ENCODE measurements at regions not wholly inside any gene's neighbourhood (a gene's known extent, or its start where the extent isn't known, plus 50 kb on each side); places are given as distances from the start of the nearest gene placed in this dataset.

DNA sequence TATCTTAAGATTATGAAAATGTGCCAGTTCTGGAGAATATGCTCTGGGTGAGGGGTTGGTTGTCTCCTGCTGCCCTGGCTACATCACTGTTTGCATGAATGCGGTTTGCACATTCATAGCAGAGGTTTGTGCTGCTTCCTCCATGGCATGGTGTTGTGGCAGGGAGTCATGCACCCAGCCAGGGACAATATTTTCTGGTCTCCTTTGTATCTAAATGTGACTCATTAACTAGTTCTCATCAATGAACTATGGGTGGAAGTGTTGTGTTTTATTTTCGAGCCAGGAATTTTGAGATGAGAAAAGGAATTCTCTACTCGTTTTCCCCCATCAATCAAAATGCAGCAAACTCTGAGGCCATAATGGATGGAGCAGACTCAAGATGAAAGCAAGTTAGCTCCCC is 527.3 kb downstream of the SNAPC1 start:
- ChIA-PET CTCF (ENCODE audit: low intra/inter-chr PET ratio) (no interaction called here), POLR2A (no interaction called here)
- in situ Hi-C loops (cut with MboI): no loop called here
- H3K9me1 ChIP-seq (ENCODE audit: control insufficient read depth, insufficient read depth, low read length): no peaks in the 10 kb centered on the region
- no peak overlapping the region for H2AFZ ChIP-seq (ENCODE audit: low read depth, low read length)
- no TSS peak for BruUV-seq (replicated peaks)
- intact Hi-C loops (cut with micrococcal nuclease): no loop called here
- no peak overlapping the region for H3K27ac ChIP-seq (ENCODE audit: extremely low read depth, low read depth, low read length)
- no peak for FAIRE-seq
- H3K9ac ChIP-seq (ENCODE audit: insufficient read depth in 1 of 2, low read depth in 2 of 2, low read length in 2 of 2): no peak overlapping the region
- H3K4me3 ChIP-seq: no peak overlapping the region
- no peaks in the 10 kb centered on the region for H3K9me3 ChIP-seq (replicated peaks; ENCODE audit: control insufficient read depth, insufficient read depth, low read depth, low read length)
- no peak overlapping the region for H3K4me2 ChIP-seq (ENCODE audit: insufficient read depth, low read length)
- H3K27me3 ChIP-seq (ENCODE audit: control insufficient read depth in 2 of 2, insufficient read depth in 2 of 2, low read length in 2 of 2): no peaks in the 10 kb centered on the region
- no peak for DNase-seq (ENCODE audit: extremely low read depth in 1 of 4, low spot score in 3 of 4)
- WGBS (ENCODE audit: insufficient coverage, low coverage, missing lambda C conversion rate): 0% methylated on average over 2 of the region's 3 CpGs
- H3K4me1 ChIP-seq (replicated peaks in 1 of 2; ENCODE audit: control insufficient read depth in 2 of 2, insufficient read depth in 2 of 2, low read length in 2 of 2): no peaks in the 10 kb centered on the region
- H4K20me1 ChIP-seq (replicated peaks; ENCODE audit: control insufficient read depth, insufficient read depth, low read length): no peaks in the 10 kb centered on the region
- H3K79me2 ChIP-seq (ENCODE audit: control insufficient read depth, insufficient read depth, low read length): no peaks in the 10 kb centered on the region
- H3K36me3 ChIP-seq (ENCODE audit: control insufficient read depth, insufficient read depth, low read length): no peaks in the 10 kb centered on the region
- no peak for ATAC-seq
- TF ChIP-seq ZNF584 (CRISPR knock-in tag; IDR thresholded peaks at IDR 0.05; ENCODE audit: low read depth) (no peak), MEF2D (tag; conservative IDR thresholded peaks at IDR 0.05; ENCODE audit: low read depth) (no peak)
- TF ChIP-seq, protein P1, sequence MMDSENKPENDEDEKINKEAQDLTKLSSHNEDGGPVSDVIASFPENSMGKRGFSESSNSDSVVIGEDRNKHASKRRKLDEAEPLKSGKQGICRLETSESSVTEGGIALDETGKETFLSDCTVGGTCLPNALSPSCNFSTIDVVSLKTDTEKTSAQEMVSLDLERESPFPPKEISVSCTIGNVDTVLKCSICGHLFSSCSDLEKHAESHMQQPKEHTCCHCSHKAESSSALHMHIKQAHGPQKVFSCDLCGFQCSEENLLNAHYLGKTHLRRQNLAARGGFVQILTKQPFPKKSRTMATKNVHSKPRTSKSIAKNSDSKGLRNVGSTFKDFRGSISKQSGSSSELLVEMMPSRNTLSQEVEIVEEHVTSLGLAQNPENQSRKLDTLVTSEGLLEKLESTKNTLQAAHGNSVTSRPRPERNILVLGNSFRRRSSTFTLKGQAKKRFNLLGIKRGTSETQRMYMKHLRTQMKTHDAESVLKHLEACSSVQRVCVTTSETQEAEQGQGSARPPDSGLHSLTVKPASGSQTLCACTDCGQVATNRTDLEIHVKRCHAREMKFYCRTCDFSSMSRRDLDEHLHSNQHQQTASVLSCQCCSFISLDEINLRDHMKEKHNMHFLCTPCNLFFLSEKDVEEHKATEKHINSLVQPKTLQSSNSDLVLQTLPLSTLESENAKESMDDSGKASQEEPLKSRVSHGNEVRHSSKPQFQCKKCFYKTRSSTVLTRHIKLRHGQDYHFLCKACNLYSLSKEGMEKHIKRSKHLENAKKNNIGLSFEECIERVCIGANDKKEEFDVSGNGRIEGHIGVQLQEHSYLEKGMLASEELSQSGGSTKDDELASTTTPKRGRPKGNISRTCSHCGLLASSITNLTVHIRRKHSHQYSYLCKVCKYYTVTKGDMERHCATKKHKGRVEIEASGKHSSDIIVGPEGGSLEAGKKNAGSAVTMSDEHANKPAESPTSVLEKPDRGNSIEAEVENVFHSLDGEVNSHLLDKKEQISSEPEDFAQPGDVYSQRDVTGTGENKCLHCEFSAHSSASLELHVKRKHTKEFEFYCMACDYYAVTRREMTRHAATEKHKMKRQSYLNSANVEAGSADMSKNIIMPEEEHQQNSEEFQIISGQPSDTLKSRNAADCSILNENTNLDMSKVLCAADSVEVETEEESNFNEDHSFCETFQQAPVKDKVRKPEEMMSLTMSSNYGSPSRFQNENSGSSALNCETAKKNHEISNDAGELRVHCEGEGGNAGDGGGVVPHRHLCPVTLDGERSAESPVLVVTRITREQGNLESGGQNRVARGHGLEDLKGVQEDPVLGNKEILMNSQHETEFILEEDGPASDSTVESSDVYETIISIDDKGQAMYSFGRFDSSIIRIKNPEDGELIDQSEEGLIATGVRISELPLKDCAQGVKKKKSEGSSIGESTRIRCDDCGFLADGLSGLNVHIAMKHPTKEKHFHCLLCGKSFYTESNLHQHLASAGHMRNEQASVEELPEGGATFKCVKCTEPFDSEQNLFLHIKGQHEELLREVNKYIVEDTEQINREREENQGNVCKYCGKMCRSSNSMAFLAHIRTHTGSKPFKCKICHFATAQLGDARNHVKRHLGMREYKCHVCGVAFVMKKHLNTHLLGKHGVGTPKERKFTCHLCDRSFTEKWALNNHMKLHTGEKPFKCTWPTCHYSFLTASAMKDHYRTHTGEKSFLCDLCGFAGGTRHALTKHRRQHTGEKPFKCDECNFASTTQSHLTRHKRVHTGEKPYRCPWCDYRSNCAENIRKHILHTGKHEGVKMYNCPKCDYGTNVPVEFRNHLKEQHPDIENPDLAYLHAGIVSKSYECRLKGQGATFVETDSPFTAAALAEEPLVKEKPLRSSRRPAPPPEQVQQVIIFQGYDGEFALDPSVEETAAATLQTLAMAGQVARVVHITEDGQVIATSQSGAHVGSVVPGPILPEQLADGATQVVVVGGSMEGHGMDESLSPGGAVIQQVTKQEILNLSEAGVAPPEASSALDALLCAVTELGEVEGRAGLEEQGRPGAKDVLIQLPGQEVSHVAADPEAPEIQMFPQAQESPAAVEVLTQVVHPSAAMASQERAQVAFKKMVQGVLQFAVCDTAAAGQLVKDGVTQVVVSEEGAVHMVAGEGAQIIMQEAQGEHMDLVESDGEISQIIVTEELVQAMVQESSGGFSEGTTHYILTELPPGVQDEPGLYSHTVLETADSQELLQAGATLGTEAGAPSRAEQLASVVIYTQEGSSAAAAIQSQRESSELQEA (IDR thresholded peaks at IDR 0.05; ENCODE audit: low read depth): no peak
- TF ChIP-seq, protein P2, sequence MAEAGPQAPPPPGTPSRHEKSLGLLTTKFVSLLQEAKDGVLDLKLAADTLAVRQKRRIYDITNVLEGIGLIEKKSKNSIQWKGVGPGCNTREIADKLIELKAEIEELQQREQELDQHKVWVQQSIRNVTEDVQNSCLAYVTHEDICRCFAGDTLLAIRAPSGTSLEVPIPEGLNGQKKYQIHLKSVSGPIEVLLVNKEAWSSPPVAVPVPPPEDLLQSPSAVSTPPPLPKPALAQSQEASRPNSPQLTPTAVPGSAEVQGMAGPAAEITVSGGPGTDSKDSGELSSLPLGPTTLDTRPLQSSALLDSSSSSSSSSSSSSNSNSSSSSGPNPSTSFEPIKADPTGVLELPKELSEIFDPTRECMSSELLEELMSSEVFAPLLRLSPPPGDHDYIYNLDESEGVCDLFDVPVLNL (CRISPR knock-in tag; IDR thresholded peaks at IDR 0.05; ENCODE audit: low read depth): no peak
